Head of caudate nucleus (tissue), 42 donors: ENCODE measurements at regions not wholly inside any gene's neighbourhood (a gene's known extent, or its start where the extent isn't known, plus 50 kb on each side); places are given as distances from the start of the nearest gene placed in this dataset.
"Not testable (repeated sequence)": the region's sequence is repeated elsewhere in the genome, so short reads cannot be mapped to it uniquely, and the experiment has no call there.

Experiments used
- DNase-seq, 42 donors: peaks; one replicate each; pipeline versions ENCODE4 v3.0.0 to v3.0.0-alpha.2; 2020 to 2021; ENCODE audit warnings: mixed read lengths in 7 of 42
- intact Hi-C: fragments of 100-400 bp; cut with DNase I; formaldehyde crosslinking; loops from one replicate; pipeline ENCODE4 v1.15.0; 2022

- intact Hi-C loops = no loop called here
- DNase-seq = no peak
These were observed 61.9 kb upstream of the FNDC3B start for GRCh38 chr3:171977441-171977840.

GRCh38 chr3:171977860-171978259 lies 61.5 kb upstream of the FNDC3B start:
- intact Hi-C loops = no loop called here
- no peak for DNase-seq

GRCh38 chr3:171978390-171978789 lies 61.0 kb upstream of the FNDC3B start:
- intact Hi-C loops = no loop called here
- DNase-seq = no peak

GRCh38 chr3:171979081-171979480 lies 60.3 kb upstream of the FNDC3B start:
- intact Hi-C loops = no loop called here
- no peak for DNase-seq

GRCh38 chr3:171980578-171981270 lies 58.7 kb upstream of the FNDC3B start:
- no peak for DNase-seq

GRCh38 chr3:171981271-171981605 lies 58.1 kb upstream of the FNDC3B start:
- no peak for DNase-seq
- intact Hi-C loops = no loop called here

More at GRCh38 chr3:171980578-171981270, 58.7 kb upstream of the FNDC3B start:
- intact Hi-C loops = no loop called here

GRCh38 chr3:171982828-171983227 lies 56.5 kb upstream of the FNDC3B start:
- intact Hi-C loops = no loop called here
- DNase-seq = no peak

GRCh38 chr3:171983685-171984084 lies 55.7 kb upstream of the FNDC3B start:
- DNase-seq, intact Hi-C loops: not testable (repeated sequence)

- DNase-seq = peak in 20 of 42 donors; percentile 6 to 48 (median 14)
- intact Hi-C loops = no loop called here
These were observed 54.5 kb upstream of the FNDC3B start for GRCh38 chr3:171984883-171985282.

GRCh38 chr3:171986176-171986575 lies 53.2 kb upstream of the FNDC3B start:
- no peak for DNase-seq
- intact Hi-C loops = no loop called here

GRCh38 chr3:171986757-171987518 lies 52.4 kb upstream of the FNDC3B start:
- DNase-seq = no peak
- intact Hi-C loops = no loop called here
